HL-60 (cell line): ENCODE measurements at regions not wholly inside any gene's neighbourhood (a gene's known extent, or its start where the extent isn't known, plus 50 kb on each side); places are given as distances from the start of the nearest gene placed in this dataset.

ENCODE experiments used
- DNase-seq, 2 experiments: peaks; one replicate each; pipeline ENCODE4 v3.0.0-alpha.2; 2010 to 2020; ENCODE audit warnings: low read depth in 1 of 2, low spot score in 1 of 2
- H3K27ac ChIP-seq: fragments of 250-450 bp; sonication (Bioruptor Pico); replicated peaks from 2 replicates; pipeline ENCODE4 v1.5.1; 2020; ENCODE audit warnings: mild to moderate bottlenecking, moderate library complexity
- H3K27me3 ChIP-seq: fragments of 250-450 bp; sonication (Bioruptor Pico); 2 replicates; pipeline ENCODE4 v1.5.1; 2021; ENCODE audit warnings: mild to moderate bottlenecking, moderate library complexity; ENCODE audit not compliant: insufficient read depth, poor library complexity, severe bottlenecking
- H3K4me3 ChIP-seq: replicated peaks from 2 replicates; pipeline ENCODE4 v1.5.1; 2011; ENCODE audit warnings: mild to moderate bottlenecking, control low read depth, low read length; ENCODE audit not compliant: insufficient read depth
- CTCF ChIP-seq: IDR thresholded peaks from one replicate; pipeline ENCODE4 v1.5.1; 2011; ENCODE audit warnings: low read length, control low read depth, inconsistent platforms; ENCODE audit not compliant: insufficient read depth
- GABPA ChIP-seq: IDR thresholded peaks from 2 replicates; pipeline ENCODE4 v1.6.1; 2012; ENCODE audit warnings: low read depth
- POLR2AphosphoS5 ChIP-seq: IDR thresholded peaks from 2 replicates; pipeline ENCODE4 v1.6.1; 2012; ENCODE audit warnings: low read depth
- REST ChIP-seq: IDR thresholded peaks from 2 replicates; pipeline ENCODE4 v1.6.1; 2012; ENCODE audit warnings: low read depth; ENCODE audit not compliant: insufficient replicate concordance
- SPI1 ChIP-seq: IDR thresholded peaks from 2 replicates; pipeline ENCODE4 v1.6.1; 2012; ENCODE audit warnings: low read depth, mild to moderate bottlenecking, borderline replicate concordance

GRCh38 chr7:20861468-20861867 lies 74.8 kb upstream of the SP8 start:
- TF ChIP-seq POLR2AphosphoS5 (no peak), CTCF (no peak), SPI1 (no peak), REST (no peak), GABPA (no peak)
- H3K4me3 ChIP-seq, result no peak overlapping the region
- no peak overlapping the region for H3K27ac ChIP-seq
- DNase-seq, result no peak
- H3K27me3 ChIP-seq, result no peaks in the 10 kb centered on the region

DNA sequence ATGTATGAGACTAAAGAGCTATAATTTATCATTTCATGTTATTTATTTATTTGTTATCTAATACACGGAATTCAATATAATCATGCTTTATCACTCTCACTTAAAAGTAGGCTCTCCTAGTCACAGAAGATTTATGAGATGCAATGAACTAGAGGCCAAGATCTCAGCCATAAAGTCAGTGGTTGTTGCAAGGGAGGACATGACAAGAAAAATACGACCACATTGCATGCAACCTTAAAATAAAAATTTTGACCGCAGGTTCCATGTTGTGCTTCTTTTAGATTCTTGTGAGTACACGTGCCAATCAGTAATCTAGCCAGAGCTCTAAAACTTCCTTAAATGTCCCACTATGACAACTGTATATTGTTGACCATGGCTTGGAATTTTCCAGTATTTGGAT lies 75.9 kb upstream of the SP8 start:
- Histone ChIP-seq H3K4me3 (no peak overlapping the region), H3K27me3 (no peaks in the 10 kb centered on the region), H3K27ac (no peak overlapping the region)
- TF ChIP-seq SPI1 (no peak), REST (no peak), GABPA (no peak), CTCF (no peak), POLR2AphosphoS5 (no peak)
- DNase-seq, result no peak

GRCh38 chr7:20864221-20864620 lies 77.5 kb upstream of the SP8 start:
- Histone ChIP-seq H3K27ac (no peak overlapping the region), H3K4me3 (no peak overlapping the region), H3K27me3 (no peaks in the 10 kb centered on the region)
- DNase-seq, result no peak
- no peak for TF ChIP-seq REST

GRCh38 chr7:20865684-20866083 lies 79.0 kb upstream of the SP8 start:
- DNase-seq, result no peak
- no peaks in the 10 kb centered on the region for H3K27me3 ChIP-seq
- TF ChIP-seq SPI1 (no peak), REST (no peak), CTCF (no peak), GABPA (no peak), POLR2AphosphoS5 (no peak)

More at GRCh38 chr7:20865684-20866083, 79.0 kb upstream of the SP8 start:
- Histone ChIP-seq H3K4me3 (no peak overlapping the region), H3K27ac (no peak overlapping the region)
